Stomach smooth muscle (tissue), 2 donors: ENCODE measurements at regions not wholly inside any gene's neighbourhood (a gene's known extent, or its start where the extent isn't known, plus 50 kb on each side); places are given as distances from the start of the nearest gene placed in this dataset.
"Not testable (repeated sequence)": the region's sequence is repeated elsewhere in the genome, so short reads cannot be mapped to it uniquely, and the experiment has no call there.

ENCODE experiments used
- H3K27ac ChIP-seq: one replicate; pipeline ENCODE4 v1.7.0; 2013; ENCODE audit warnings: mild to moderate bottlenecking, low read length, inconsistent platforms
- H3K27me3 ChIP-seq, 2 donors: one replicate each; pipeline ENCODE4 v1.7.0; 2013; ENCODE audit warnings: low read length in 2 of 2; ENCODE audit not compliant: insufficient read depth in 2 of 2, control insufficient read depth in 1 of 2
- H3K36me3 ChIP-seq, 2 donors: one replicate each; pipeline ENCODE4 v1.7.0; 2013; ENCODE audit warnings: low read length in 2 of 2; ENCODE audit not compliant: control insufficient read depth in 2 of 2, insufficient read depth in 2 of 2
- H3K4me1 ChIP-seq: one replicate; pipeline ENCODE4 v1.7.0; 2013; ENCODE audit warnings: low read length; ENCODE audit not compliant: control insufficient read depth, insufficient read depth
- H3K4me3 ChIP-seq, 2 donors: one replicate each; pipeline ENCODE4 v1.7.0; 2013; ENCODE audit warnings: low read length in 2 of 2
- H3K9ac ChIP-seq, 2 donors: one replicate each; pipeline ENCODE4 v1.7.0; 2013; ENCODE audit warnings: low read length in 2 of 2, mild to moderate bottlenecking in 1 of 2
- H3K9me3 ChIP-seq, 2 donors: one replicate each; pipeline ENCODE4 v1.7.0; 2013; ENCODE audit warnings: low read length in 2 of 2; ENCODE audit not compliant: control insufficient read depth in 2 of 2
- donor health status: healthy.
- donor health status: Pancreatic carcinoma.

DNA sequence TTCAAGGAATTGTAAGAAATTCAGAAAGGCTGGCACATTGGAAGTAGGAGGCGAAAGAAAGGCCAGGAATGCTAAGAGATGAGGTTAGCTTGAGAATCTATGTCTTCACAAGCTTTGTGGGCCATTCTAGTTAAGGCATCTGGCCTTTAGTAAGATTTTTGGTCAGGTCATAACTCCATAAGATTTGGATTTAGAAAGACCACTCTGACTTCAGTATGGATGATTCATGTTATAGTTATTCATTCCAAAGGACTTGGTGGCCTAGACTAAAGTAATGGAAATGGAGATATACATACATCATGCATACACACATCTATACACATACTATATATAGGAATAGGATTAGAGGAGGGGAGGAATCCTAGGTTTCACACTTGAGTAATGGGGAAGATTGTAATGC, 77.5 kb downstream of the SEPTIN7 start:
- H3K9ac ChIP-seq, result no peak overlapping the region
- H3K27me3 ChIP-seq, result no peaks in the 10 kb centered on the region
- no peak overlapping the region for H3K27ac ChIP-seq
- H3K4me3 ChIP-seq, result no peak overlapping the region
- H3K36me3 ChIP-seq, result peaks cover 2 to 6% of the 10 kb centered on the region in 2 donors
- no peaks in the 10 kb centered on the region for H3K9me3 ChIP-seq
- H3K4me1 ChIP-seq, result no peaks in the 10 kb centered on the region

DNA sequence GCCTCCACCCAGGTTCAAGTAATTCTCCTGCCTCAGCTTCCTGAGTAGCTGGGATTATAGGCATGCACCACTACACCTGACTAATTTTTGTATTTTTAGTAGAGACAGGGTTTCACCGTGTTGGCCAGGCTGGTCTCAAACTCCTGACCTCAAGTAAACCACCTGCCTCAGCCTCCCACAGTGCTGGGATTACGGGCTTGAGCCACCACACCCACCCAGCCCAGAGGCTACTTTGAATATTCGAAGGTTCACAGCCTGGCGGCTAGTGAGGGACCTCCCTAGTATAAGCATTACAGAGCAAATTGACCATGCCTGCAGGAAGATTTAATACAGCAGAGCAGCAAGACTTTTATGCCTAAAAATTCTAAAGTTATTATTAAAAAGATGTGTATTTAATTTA, 86.6 kb downstream of the SEPTIN7 start:
- H3K27ac ChIP-seq, H3K9me3 ChIP-seq, H3K27me3 ChIP-seq, H3K4me1 ChIP-seq, H3K9ac ChIP-seq, H3K4me3 ChIP-seq: not testable (repeated sequence)
- peaks cover 12 to 18% of the 10 kb centered on the region in 2 donors for H3K36me3 ChIP-seq

DNA sequence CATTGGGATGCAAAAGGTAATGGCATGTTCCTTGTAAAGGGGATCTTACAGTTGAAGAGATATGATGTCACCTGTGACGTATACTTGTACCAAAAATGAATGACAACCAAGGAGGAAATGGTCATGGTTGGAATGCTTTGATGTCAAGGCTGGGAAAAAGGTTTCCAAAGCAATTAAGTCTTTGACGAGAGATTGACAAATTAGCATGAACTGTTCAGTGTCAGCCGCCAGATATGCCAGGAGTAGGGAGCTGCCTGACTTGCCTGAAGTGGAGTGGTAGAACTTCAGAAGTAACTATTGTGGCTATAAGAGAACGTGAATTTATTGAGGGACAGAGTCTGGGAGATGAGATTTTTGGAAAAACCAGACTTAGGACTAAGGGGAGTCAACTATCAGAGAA, 88.1 kb downstream of the SEPTIN7 start:
- H3K9ac ChIP-seq, result no peak overlapping the region
- H3K36me3 ChIP-seq, result peaks cover 12 to 14% of the 10 kb centered on the region in 2 donors
- no peak overlapping the region for H3K4me3 ChIP-seq
- no peaks in the 10 kb centered on the region for H3K9me3 ChIP-seq
- no peaks in the 10 kb centered on the region for H3K27me3 ChIP-seq
- no peaks in the 10 kb centered on the region for H3K4me1 ChIP-seq
- no peak overlapping the region for H3K27ac ChIP-seq

- H3K4me1 ChIP-seq, result no peaks in the 10 kb centered on the region
- no peaks in the 10 kb centered on the region for H3K9me3 ChIP-seq
- no peak overlapping the region for H3K9ac ChIP-seq
- no peaks in the 10 kb centered on the region for H3K27me3 ChIP-seq
- no peak overlapping the region for H3K27ac ChIP-seq
- no peak overlapping the region for H3K4me3 ChIP-seq
- peaks cover 10 to 12% of the 10 kb centered on the region in 2 donors for H3K36me3 ChIP-seq
These were observed 89.0 kb downstream of the SEPTIN7 start for GRCh38 chr7:35889870-35890269.

GRCh38 chr7:35891004-35891830, 90.4 kb downstream of the SEPTIN7 start:
- H3K27me3 ChIP-seq, result no peaks in the 10 kb centered on the region

DNA sequence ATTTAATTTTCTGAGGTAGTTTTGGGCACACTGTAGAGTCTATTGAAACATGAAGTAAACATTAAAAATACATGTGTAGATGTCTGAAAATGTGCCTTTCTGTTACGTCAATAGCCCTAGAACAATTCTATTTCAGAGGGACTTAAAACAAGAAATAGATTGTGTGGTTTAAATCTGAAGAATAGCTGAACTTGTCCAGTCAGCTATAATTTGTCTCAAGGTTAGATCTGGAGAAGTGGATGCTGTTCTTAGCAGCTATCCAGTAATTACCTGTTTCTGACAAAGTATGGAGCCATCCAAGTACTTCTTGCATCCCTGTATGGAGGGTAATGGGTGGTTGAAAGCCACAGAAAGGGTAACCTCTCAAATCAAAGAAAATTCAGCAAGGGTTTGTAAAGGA, 92.8 kb downstream of the SEPTIN7 start:
- no peaks in the 10 kb centered on the region for H3K9me3 ChIP-seq
- no peak overlapping the region for H3K9ac ChIP-seq
- H3K27ac ChIP-seq, result no peak overlapping the region
- no peaks in the 10 kb centered on the region for H3K27me3 ChIP-seq
- H3K4me1 ChIP-seq, result no peaks in the 10 kb centered on the region
- H3K36me3 ChIP-seq, result peaks cover 0 to 3% of the 10 kb centered on the region in 2 donors
- H3K4me3 ChIP-seq, result no peak overlapping the region

More at GRCh38 chr7:35891004-35891830, 90.4 kb downstream of the SEPTIN7 start:
- Histone ChIP-seq H3K9me3 (no peaks in the 10 kb centered on the region), H3K27ac (no peak overlapping the region), H3K4me3 (no peak overlapping the region), H3K4me1 (no peaks in the 10 kb centered on the region), H3K36me3 (peaks cover 6 to 9% of the 10 kb centered on the region in 2 donors), H3K9ac (no peak overlapping the region)

- Histone ChIP-seq H3K27me3 (no peaks in the 10 kb centered on the region), H3K27ac (no peak overlapping the region), H3K9ac (no peak overlapping the region), H3K9me3 (no peaks in the 10 kb centered on the region), H3K4me1 (no peaks in the 10 kb centered on the region), H3K4me3 (no peak overlapping the region), H3K36me3 (no peaks in the 10 kb centered on the region)
These were observed 93.9 kb downstream of the SEPTIN7 start for GRCh38 chr7:35894721-35895120.

GRCh38 chr7:35900651-35901050, 99.8 kb downstream of the SEPTIN7 start:
- H3K36me3 ChIP-seq, result peaks cover 6 to 9% of the 10 kb centered on the region in 2 donors
- no peak overlapping the region for H3K27ac ChIP-seq
- no peaks in the 10 kb centered on the region for H3K27me3 ChIP-seq

GRCh38 chr7:35905555-35905954, 104.7 kb downstream of the SEPTIN7 start:
- Histone ChIP-seq H3K9me3 (no peaks in the 10 kb centered on the region), H3K4me1 (no peaks in the 10 kb centered on the region), H3K36me3 (peaks cover 6 to 9% of the 10 kb centered on the region in 2 donors), H3K27ac (no peak overlapping the region), H3K4me3 (no peak overlapping the region), H3K27me3 (no peaks in the 10 kb centered on the region), H3K9ac (no peak overlapping the region)

More at GRCh38 chr7:35900651-35901050, 99.8 kb downstream of the SEPTIN7 start:
- H3K4me3 ChIP-seq, result no peak overlapping the region
- H3K9me3 ChIP-seq, result no peaks in the 10 kb centered on the region
- H3K9ac ChIP-seq, result no peak overlapping the region
- no peaks in the 10 kb centered on the region for H3K4me1 ChIP-seq

DNA sequence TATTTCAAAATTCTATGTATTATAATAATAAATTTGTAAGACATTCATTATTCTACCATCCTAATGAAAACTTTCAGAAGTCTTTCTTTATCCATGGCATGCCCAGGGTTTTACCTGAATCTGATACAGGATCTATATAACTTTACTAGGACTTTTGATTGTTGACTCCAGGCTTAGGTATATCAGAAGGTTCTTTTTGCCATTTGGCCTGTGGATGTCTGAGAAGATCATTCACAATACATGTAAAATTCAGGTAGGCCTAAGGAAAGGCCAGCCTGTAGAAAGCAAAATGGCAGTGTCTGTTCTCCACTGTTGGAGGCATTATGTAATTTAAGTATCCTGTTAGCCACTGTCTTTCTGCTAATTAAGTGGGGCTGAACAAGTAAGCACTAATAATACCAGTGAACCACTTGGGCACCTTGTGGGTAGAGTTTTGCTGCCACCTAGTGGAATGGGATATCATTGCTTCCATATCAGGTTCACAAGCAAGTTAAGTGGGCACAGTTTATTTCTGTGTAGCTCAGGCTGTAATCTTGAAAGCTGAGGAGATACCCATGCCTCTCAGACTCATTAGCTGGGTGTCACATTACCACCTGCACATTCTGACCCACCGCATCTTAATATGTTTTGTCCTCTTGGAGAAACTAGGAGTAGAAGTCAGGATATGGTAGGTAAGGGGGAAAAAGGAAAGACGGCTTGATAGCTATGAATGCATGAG, 105.5 kb downstream of the SEPTIN7 start:
- no peak overlapping the region for H3K27ac ChIP-seq
- H3K9me3 ChIP-seq, result no peaks in the 10 kb centered on the region
- H3K4me1 ChIP-seq, result no peaks in the 10 kb centered on the region
- no peaks in the 10 kb centered on the region for H3K27me3 ChIP-seq
- no peak overlapping the region for H3K4me3 ChIP-seq
- no peak overlapping the region for H3K9ac ChIP-seq
- H3K36me3 ChIP-seq, result peaks cover 6 to 9% of the 10 kb centered on the region in 2 donors
